IPS-20b (cell line): ENCODE measurements at regions not wholly inside any gene's neighbourhood (a gene's known extent, or its start where the extent isn't known, plus 50 kb on each side); places are given as distances from the start of the nearest gene placed in this dataset.

Experiments used
- H3K27ac ChIP-seq: one replicate; pipeline ENCODE4 v1.5.1; 2013; ENCODE audit warnings: low read length
- H3K27me3 ChIP-seq: 2 replicates; pipeline ENCODE4 v1.6.1; 2013; ENCODE audit warnings: mild to moderate bottlenecking, low read length, inconsistent platforms; ENCODE audit not compliant: insufficient read depth
- H3K36me3 ChIP-seq: 2 replicates; pipeline ENCODE4 v1.6.1; 2013; ENCODE audit warnings: low read depth, mild to moderate bottlenecking, inconsistent platforms, low read length, moderate library complexity; ENCODE audit not compliant: insufficient read depth
- H3K4me1 ChIP-seq: 2 replicates; pipeline ENCODE4 v1.6.1; 2013; ENCODE audit warnings: mild to moderate bottlenecking, control low read depth, inconsistent platforms, low read length, moderate library complexity; ENCODE audit not compliant: insufficient read depth
- H3K4me3 ChIP-seq: 2 replicates; pipeline ENCODE4 v1.5.1; 2013; ENCODE audit warnings: mild to moderate bottlenecking, low read length, inconsistent platforms
- H3K9ac ChIP-seq: 2 replicates; pipeline ENCODE4 v1.6.1; 2013; ENCODE audit warnings: low read depth, mild to moderate bottlenecking, inconsistent platforms, low read length, moderate library complexity
- H3K9me3 ChIP-seq: 2 replicates; pipeline ENCODE4 v1.6.1; 2013; ENCODE audit warnings: mild to moderate bottlenecking, low read depth, low read length, inconsistent platforms; ENCODE audit not compliant: insufficient read depth

GRCh38 chrX:99833821-99834220 is 576.3 kb downstream of the PCDH19 start:
- H3K9ac ChIP-seq = no peak overlapping the region
- no peaks in the 10 kb centered on the region for H3K36me3 ChIP-seq
- H3K4me1 ChIP-seq = no peaks in the 10 kb centered on the region
- H3K9me3 ChIP-seq = no peaks in the 10 kb centered on the region
- no peaks in the 10 kb centered on the region for H3K27me3 ChIP-seq
- no peak overlapping the region for H3K4me3 ChIP-seq
- no peak overlapping the region for H3K27ac ChIP-seq

- Histone ChIP-seq H3K9me3 (no peaks in the 10 kb centered on the region), H3K4me1 (no peaks in the 10 kb centered on the region), H3K27ac (no peak overlapping the region), H3K27me3 (no peaks in the 10 kb centered on the region), H3K4me3 (no peak overlapping the region), H3K9ac (no peak overlapping the region), H3K36me3 (no peaks in the 10 kb centered on the region)
Measured at GRCh38 chrX:99820197-99820596, 589.9 kb downstream of the PCDH19 start.

- Histone ChIP-seq H3K4me3 (no peak overlapping the region), H3K9ac (no peak overlapping the region), H3K36me3 (no peaks in the 10 kb centered on the region), H3K27ac (no peak overlapping the region), H3K4me1 (no peaks in the 10 kb centered on the region), H3K9me3 (peaks cover 6% of the 10 kb centered on the region; the same call in 1 of the 2 replicates), H3K27me3 (no peaks in the 10 kb centered on the region)
Measured at GRCh38 chrX:99800016-99800415, 610.1 kb downstream of the PCDH19 start.

GRCh38 chrX:99798936-99799335 is 611.1 kb downstream of the PCDH19 start:
- peaks cover 6% of the 10 kb centered on the region; the same call in 1 of the 2 replicates for H3K9me3 ChIP-seq

DNA sequence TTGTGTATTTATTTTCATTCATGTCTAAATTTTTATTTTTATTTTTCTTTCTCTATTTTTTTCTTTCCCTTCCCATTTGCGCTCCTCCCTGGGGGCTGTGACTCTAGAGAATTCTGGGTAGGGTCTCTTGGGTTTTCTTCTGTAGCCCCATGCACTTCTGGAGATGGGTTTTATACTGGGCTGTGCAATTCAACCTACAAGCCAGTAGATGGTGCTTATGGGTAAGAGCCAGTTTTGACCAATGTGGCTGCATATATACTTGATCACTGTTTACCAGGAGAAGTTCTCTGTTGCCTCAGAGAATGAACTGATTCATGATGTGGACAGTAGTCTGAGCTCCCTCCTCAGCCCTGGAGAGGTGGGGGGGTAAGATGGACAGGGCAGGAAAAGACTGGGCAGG is 614.6 kb downstream of the PCDH19 start:
- Histone ChIP-seq H3K27me3 (no peaks in the 10 kb centered on the region), H3K4me3 (no peak overlapping the region), H3K4me1 (no peaks in the 10 kb centered on the region), H3K27ac (no peak overlapping the region), H3K9ac (no peak overlapping the region), H3K9me3 (peaks cover 6% of the 10 kb centered on the region; the same call in 1 of the 2 replicates), H3K36me3 (no peaks in the 10 kb centered on the region)

More at GRCh38 chrX:99798936-99799335, 611.1 kb downstream of the PCDH19 start:
- Histone ChIP-seq H3K36me3 (no peaks in the 10 kb centered on the region), H3K4me3 (no peak overlapping the region), H3K27ac (no peak overlapping the region), H3K4me1 (no peaks in the 10 kb centered on the region), H3K27me3 (no peaks in the 10 kb centered on the region), H3K9ac (no peak overlapping the region)

DNA sequence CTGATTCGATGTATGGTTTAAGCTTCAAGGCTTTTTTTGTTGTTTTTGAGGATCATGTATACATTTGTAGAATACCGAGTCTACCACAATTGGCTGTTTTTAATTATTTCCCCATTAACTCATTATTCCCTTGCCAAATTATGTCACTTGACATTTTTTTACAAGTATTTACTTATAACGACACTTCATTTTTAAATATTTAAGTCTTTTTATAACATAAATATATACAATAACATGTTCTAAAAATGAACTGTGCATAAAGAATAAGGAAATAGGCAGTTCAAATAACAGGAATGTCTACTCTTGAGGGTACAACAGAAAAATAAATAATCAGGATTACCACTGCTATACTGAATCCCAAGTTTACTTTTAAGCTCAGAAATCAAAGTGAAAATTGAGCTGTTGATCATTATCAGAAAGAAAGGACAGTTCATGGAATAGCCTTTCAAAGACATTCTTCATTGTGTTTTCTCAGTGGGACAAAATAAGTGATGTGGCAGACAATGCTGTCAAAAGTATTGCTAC is 627.5 kb downstream of the PCDH19 start:
- H3K9ac ChIP-seq = no peak overlapping the region
- H3K36me3 ChIP-seq = no peaks in the 10 kb centered on the region
- H3K4me1 ChIP-seq = no peaks in the 10 kb centered on the region
- H3K9me3 ChIP-seq = no peaks in the 10 kb centered on the region
- H3K27me3 ChIP-seq = no peaks in the 10 kb centered on the region
- no peak overlapping the region for H3K4me3 ChIP-seq
- no peak overlapping the region for H3K27ac ChIP-seq

DNA sequence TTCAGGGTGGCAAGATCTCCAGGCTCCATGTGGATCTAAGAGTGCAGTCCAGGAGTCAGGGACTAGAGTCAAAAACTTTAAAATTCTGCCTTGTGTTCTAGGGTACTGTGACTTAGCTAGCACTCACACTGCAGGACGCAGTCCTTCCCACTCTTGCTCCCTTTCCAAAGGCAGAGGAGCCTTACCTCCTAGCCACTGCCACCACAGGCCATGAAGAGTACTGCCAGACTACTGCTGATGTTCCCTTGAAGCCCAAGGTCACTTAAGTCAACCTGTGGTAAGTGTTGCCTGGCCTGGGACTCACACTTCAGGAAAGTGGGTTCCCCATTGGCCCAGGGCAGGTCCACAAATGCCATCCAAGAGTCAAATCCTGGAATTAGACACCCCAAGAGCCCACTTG is 632.2 kb downstream of the PCDH19 start:
- no peak overlapping the region for H3K9ac ChIP-seq

DNA sequence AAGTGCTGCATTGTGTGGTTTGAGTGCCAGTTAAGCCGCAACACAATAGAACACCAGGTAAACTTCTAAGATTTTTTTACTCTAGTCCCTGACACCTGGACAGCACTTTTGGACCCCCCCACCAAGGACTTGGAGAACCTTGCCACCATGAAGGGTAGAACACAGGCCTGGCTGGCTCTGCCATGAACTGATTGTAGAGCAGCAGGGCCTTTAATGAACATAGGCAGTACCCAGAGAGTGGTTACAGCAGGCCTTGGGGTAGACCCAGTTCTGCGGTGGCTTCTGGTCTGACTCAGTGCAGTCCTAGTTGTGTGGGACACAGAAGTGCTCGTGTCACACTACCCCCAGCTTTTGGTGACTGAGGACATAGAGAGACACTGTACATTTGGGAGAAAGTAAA is 648.3 kb downstream of the PCDH19 start:
- Histone ChIP-seq H3K27ac (no peak overlapping the region), H3K27me3 (no peaks in the 10 kb centered on the region), H3K9me3 (no peaks in the 10 kb centered on the region), H3K9ac (no peak overlapping the region), H3K36me3 (no peaks in the 10 kb centered on the region), H3K4me3 (no peak overlapping the region), H3K4me1 (no peaks in the 10 kb centered on the region)

More for the DNA sequence above, 632.2 kb downstream of the PCDH19 start:
- H3K36me3 ChIP-seq = no peaks in the 10 kb centered on the region
- no peak overlapping the region for H3K4me3 ChIP-seq
- no peak overlapping the region for H3K27ac ChIP-seq
- H3K27me3 ChIP-seq = no peaks in the 10 kb centered on the region
- no peaks in the 10 kb centered on the region for H3K9me3 ChIP-seq
- H3K4me1 ChIP-seq = no peaks in the 10 kb centered on the region

GRCh38 chrX:99752776-99753175 is 657.3 kb downstream of the PCDH19 start:
- no peaks in the 10 kb centered on the region for H3K9me3 ChIP-seq
- no peaks in the 10 kb centered on the region for H3K36me3 ChIP-seq
- no peak overlapping the region for H3K27ac ChIP-seq
- no peak overlapping the region for H3K4me3 ChIP-seq
- H3K4me1 ChIP-seq = no peaks in the 10 kb centered on the region
- no peaks in the 10 kb centered on the region for H3K27me3 ChIP-seq
- H3K9ac ChIP-seq = no peak overlapping the region

GRCh38 chrX:99750721-99751120 is 659.4 kb downstream of the PCDH19 start:
- Histone ChIP-seq H3K4me3 (no peak overlapping the region), H3K36me3 (no peaks in the 10 kb centered on the region), H3K9me3 (no peaks in the 10 kb centered on the region), H3K9ac (no peak overlapping the region), H3K27me3 (no peaks in the 10 kb centered on the region), H3K27ac (no peak overlapping the region), H3K4me1 (no peaks in the 10 kb centered on the region)

DNA sequence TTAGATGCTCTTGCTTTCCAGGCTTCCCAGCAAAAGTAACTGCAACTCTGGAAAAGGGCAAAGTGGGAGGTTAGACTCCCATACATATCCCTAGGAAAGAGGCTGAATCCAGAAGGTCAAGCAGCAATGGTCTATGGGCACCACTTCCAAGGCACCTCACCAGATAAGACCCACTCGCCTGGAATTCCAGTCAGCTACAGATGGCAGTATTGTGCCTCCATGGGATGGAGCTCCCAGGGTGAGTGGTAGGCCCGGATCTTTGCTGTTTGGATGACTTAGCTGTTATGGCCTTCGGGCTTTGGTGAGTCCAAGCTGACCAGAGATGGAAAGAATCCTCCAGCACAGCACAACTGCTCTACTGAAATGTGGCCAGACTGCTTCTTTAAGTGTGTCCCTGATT is 688.0 kb downstream of the PCDH19 start:
- no peaks in the 10 kb centered on the region for H3K27me3 ChIP-seq

DNA sequence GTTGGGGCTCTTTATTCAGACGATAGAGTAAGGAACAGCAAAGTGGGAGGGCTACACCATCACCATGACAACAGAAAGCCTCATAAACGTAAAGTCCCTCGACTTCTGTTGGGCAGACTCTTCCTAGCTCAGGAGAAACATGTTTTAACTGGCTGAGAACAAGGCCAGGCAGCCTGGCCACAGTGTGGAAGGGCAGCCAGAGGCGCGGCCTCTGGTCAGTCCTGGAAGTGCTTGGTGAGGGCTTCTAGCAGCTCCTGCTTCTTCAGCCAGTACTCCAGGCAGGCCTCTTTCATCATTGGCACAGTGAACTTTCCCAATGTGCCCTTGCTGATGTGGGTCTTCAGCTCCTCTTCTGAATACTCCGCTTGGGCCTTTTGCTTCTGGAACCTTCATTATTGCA is 690.9 kb downstream of the PCDH19 start:
- H3K4me3 ChIP-seq = no peak overlapping the region
- no peaks in the 10 kb centered on the region for H3K27me3 ChIP-seq
- H3K9me3 ChIP-seq = no peaks in the 10 kb centered on the region
- H3K9ac ChIP-seq = no peak overlapping the region
- H3K27ac ChIP-seq = no peak overlapping the region
- no peaks in the 10 kb centered on the region for H3K4me1 ChIP-seq
- no peaks in the 10 kb centered on the region for H3K36me3 ChIP-seq

More for the DNA sequence above, 688.0 kb downstream of the PCDH19 start:
- Histone ChIP-seq H3K4me1 (no peaks in the 10 kb centered on the region), H3K27ac (no peak overlapping the region), H3K36me3 (no peaks in the 10 kb centered on the region), H3K9me3 (no peaks in the 10 kb centered on the region), H3K9ac (no peak overlapping the region), H3K4me3 (no peak overlapping the region)
